Mucosa of stomach (tissue), 1 donor: ENCODE measurements at regions not wholly inside any gene's neighbourhood (a gene's known extent, or its start where the extent isn't known, plus 50 kb on each side); places are given as distances from the start of the nearest gene placed in this dataset.

Source experiments
- H3K27me3 ChIP-seq: one replicate; pipeline ENCODE4 v1.7.0; 2013; ENCODE audit warnings: mild to moderate bottlenecking, low read length; ENCODE audit not compliant: control insufficient read depth, insufficient read depth
- H3K36me3 ChIP-seq: one replicate; pipeline ENCODE4 v1.7.0; 2013; ENCODE audit warnings: low read length; ENCODE audit not compliant: control insufficient read depth, insufficient read depth
- H3K4me1 ChIP-seq: one replicate; pipeline ENCODE4 v1.7.0; 2013; ENCODE audit warnings: mild to moderate bottlenecking, low read length; ENCODE audit not compliant: control insufficient read depth, insufficient read depth
- H3K4me3 ChIP-seq: one replicate; pipeline ENCODE4 v1.7.0; 2013; ENCODE audit warnings: low read length
- H3K9ac ChIP-seq: one replicate; pipeline ENCODE4 v1.7.0; 2013; ENCODE audit warnings: mild to moderate bottlenecking, low read length, moderate library complexity
- H3K9me3 ChIP-seq: one replicate; pipeline ENCODE4 v1.7.0; 2013; ENCODE audit warnings: mild to moderate bottlenecking, low read length, moderate library complexity; ENCODE audit not compliant: control insufficient read depth
- donor health status: Pancreatic carcinoma.

DNA sequence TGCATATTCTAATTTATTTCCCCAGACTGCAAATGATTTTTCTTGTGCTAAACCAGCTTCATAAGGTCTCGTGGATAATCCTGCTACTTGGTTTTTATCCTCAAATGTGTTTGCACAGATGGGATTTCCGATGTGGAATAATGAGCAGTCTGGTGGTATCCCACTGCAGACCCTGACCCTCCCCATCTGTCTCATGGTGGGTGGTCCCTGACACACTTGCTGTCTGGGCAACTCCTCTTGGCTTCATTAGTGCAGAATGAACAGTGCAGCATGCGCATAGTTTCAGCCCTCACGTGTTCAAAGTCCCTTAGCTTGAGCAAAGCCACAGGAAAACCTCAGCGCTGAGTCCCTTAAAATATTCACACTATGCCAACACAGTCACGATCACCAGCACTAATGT is 996.5 kb downstream of the AACS start:
- no peaks in the 10 kb centered on the region for H3K27me3 ChIP-seq
- no peaks in the 10 kb centered on the region for H3K4me1 ChIP-seq

DNA sequence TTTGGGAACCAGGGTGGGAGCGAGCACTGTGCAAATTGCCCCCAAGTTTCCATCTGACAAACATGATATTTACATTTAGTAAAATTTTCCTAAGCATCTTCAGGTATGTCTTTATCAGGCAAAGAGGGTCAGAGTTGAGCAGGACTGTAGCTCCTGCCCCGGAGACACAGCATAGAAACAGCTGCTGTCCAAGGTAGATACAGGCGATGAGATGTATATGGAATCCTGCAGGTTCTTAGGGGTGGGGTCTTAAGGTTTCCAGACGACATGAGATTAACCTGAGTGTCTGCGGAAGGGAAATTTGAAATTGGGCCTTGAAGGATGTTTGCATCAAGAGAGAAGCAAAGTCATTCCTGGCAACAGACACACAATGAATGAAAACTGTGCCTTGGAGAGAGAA is 998.8 kb downstream of the AACS start:
- no peaks in the 10 kb centered on the region for H3K4me1 ChIP-seq
- no peak overlapping the region for H3K9ac ChIP-seq
- no peak overlapping the region for H3K4me3 ChIP-seq
- H3K27me3 ChIP-seq = no peaks in the 10 kb centered on the region
- no peaks in the 10 kb centered on the region for H3K36me3 ChIP-seq
- H3K9me3 ChIP-seq = no peaks in the 10 kb centered on the region

More for the DNA sequence above, 996.5 kb downstream of the AACS start:
- Histone ChIP-seq H3K36me3 (no peaks in the 10 kb centered on the region), H3K4me3 (no peak overlapping the region), H3K9ac (no peak overlapping the region), H3K9me3 (no peaks in the 10 kb centered on the region)

- Histone ChIP-seq H3K9me3 (no peaks in the 10 kb centered on the region), H3K27me3 (no peaks in the 10 kb centered on the region), H3K36me3 (no peaks in the 10 kb centered on the region), H3K4me1 (no peaks in the 10 kb centered on the region), H3K9ac (no peak overlapping the region), H3K4me3 (no peak overlapping the region)
Observed at GRCh38 chr12:126067626-126068329, 1002.5 kb downstream of the AACS start.

DNA sequence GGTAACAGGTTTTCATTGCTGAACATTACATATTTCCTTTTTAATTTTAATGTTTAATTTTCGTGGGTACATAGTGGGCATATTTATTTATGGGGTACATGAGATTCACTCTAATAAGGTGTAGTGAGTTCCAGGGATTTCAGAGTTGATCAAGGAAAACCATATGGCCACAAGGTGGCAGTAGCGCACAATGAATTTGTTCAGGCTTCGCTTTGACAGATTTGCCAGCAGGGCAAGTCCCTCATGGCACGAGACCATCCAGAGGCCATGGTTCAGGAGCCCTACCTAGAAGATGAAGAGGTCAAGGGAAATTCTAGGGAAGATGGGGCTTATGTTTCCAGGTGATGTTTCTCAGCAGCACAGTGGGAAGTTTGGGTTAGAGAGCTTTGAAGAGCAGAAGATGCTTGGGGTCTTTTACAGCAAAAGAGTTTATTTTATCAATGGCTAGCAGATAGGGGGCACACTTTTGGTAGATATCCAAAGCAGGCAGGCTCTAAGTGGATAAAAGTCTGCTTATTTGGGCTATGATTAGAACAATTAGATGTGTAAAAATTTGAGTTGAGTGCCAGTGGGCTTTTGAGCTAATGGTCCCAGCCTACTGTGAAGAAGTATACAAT is 1004.4 kb downstream of the AACS start:
- no peaks in the 10 kb centered on the region for H3K9me3 ChIP-seq
- H3K27me3 ChIP-seq = no peaks in the 10 kb centered on the region
- H3K4me1 ChIP-seq = no peaks in the 10 kb centered on the region
- H3K4me3 ChIP-seq = no peak overlapping the region
- H3K36me3 ChIP-seq = no peaks in the 10 kb centered on the region
- H3K9ac ChIP-seq = no peak overlapping the region

DNA sequence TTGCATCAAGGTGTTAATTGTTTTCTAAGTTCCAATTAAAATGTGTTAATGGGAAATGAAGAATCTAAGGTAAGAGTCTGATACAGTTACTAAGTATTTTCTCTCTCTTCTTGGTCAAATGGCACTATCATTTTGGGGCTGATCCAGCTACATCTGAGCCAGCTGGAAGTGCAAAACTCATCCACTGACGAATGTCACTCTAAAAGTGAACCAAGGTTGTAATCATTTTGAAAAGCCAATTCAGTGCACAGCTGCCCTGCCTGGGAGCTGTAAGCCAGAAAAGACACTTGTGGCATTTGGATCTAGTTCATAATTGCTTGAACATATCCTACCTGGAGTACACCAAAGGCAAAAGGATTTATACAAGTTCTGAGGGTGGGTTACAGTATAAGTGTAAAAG is 1011.3 kb downstream of the AACS start:
- Histone ChIP-seq H3K9ac (no peak overlapping the region), H3K4me3 (no peak overlapping the region), H3K4me1 (no peaks in the 10 kb centered on the region), H3K36me3 (no peaks in the 10 kb centered on the region), H3K9me3 (no peaks in the 10 kb centered on the region), H3K27me3 (no peaks in the 10 kb centered on the region)

- no peaks in the 10 kb centered on the region for H3K36me3 ChIP-seq
- no peak overlapping the region for H3K9ac ChIP-seq
- no peaks in the 10 kb centered on the region for H3K9me3 ChIP-seq
- no peaks in the 10 kb centered on the region for H3K4me1 ChIP-seq
- H3K27me3 ChIP-seq = no peaks in the 10 kb centered on the region
- H3K4me3 ChIP-seq = no peak overlapping the region
Observed at GRCh38 chr12:126083926-126084325, 1018.7 kb downstream of the AACS start.

GRCh38 chr12:126084480-126084879 is 1019.2 kb downstream of the AACS start:
- no peaks in the 10 kb centered on the region for H3K4me1 ChIP-seq
- no peak overlapping the region for H3K9ac ChIP-seq
- no peaks in the 10 kb centered on the region for H3K27me3 ChIP-seq
- H3K4me3 ChIP-seq = no peak overlapping the region
- H3K36me3 ChIP-seq = no peaks in the 10 kb centered on the region
- H3K9me3 ChIP-seq = no peaks in the 10 kb centered on the region

DNA sequence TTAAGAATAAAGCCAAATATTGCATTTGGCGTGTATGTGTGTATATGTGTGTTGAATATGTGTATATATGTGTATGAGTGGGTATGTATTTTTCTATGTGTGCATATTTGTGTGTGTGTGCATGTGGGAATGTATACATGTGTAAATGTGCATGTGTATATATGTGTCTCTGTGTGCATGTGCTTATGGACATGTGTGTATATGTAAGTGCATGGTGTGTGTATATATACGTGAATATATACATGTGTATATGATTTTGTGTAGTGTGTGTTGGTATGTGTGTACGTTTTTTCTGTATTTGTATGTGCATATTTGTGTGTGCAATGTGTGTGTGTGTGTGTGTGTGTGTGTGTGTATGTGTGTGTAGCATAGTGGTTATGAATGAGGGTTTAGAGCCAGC is 1021.0 kb downstream of the AACS start:
- no peak overlapping the region for H3K4me3 ChIP-seq

DNA sequence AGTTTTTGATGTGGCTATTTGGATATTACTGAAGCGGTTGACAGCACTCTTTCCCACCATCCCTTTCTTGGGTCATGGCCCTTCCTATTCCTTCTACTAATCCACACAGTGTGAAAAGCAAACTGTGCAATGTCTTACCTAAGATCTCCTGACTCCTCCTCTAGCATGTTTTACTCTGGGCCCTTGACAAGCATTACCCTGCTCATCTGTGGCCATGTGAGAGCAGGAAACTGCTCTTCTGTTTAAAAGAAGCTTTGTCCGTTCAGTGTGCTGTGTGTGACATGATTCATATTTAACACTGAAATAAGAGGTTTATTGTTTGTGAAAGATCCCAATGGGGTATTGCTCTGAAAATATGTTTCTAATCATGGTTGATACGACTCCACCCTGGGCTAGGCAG is 1022.5 kb downstream of the AACS start:
- H3K4me3 ChIP-seq = no peak overlapping the region
- H3K9me3 ChIP-seq = no peaks in the 10 kb centered on the region
- H3K27me3 ChIP-seq = no peaks in the 10 kb centered on the region
- no peaks in the 10 kb centered on the region for H3K4me1 ChIP-seq
- no peaks in the 10 kb centered on the region for H3K36me3 ChIP-seq
- no peak overlapping the region for H3K9ac ChIP-seq

More for the DNA sequence above, 1021.0 kb downstream of the AACS start:
- H3K27me3 ChIP-seq = no peaks in the 10 kb centered on the region
- no peak overlapping the region for H3K9ac ChIP-seq
- H3K36me3 ChIP-seq = no peaks in the 10 kb centered on the region
- H3K9me3 ChIP-seq = no peaks in the 10 kb centered on the region
- no peaks in the 10 kb centered on the region for H3K4me1 ChIP-seq

DNA sequence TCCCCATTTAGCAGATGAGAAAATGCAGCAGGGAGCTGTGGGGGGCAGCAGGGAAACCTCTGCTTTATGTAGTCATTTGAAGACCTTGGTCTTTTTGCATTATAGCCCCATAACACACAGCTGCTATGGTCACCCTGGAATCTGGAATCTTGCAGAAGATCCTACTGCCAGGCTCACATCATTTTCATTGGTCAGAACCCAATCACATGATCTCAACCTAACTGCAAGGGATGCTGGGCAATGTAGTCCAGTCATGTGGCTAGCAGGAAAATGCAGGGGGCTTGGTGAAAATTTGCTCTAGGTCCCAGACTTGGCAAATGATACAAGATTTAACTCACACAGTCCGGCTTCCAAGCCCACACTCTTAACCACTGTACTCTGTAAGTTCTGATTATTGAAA is 1028.7 kb downstream of the AACS start:
- Histone ChIP-seq H3K9ac (no peak overlapping the region), H3K36me3 (no peaks in the 10 kb centered on the region), H3K4me3 (no peak overlapping the region), H3K4me1 (no peaks in the 10 kb centered on the region), H3K9me3 (no peaks in the 10 kb centered on the region), H3K27me3 (no peaks in the 10 kb centered on the region)

- Histone ChIP-seq H3K9ac (no peak overlapping the region), H3K9me3 (no peaks in the 10 kb centered on the region), H3K36me3 (no peaks in the 10 kb centered on the region), H3K4me3 (no peak overlapping the region), H3K4me1 (no peaks in the 10 kb centered on the region), H3K27me3 (no peaks in the 10 kb centered on the region)
Observed at GRCh38 chr12:126095748-126096510, 1030.7 kb downstream of the AACS start.

- H3K4me1 ChIP-seq = no peaks in the 10 kb centered on the region
- no peak overlapping the region for H3K9ac ChIP-seq
- no peaks in the 10 kb centered on the region for H3K36me3 ChIP-seq
- H3K4me3 ChIP-seq = no peak overlapping the region
- H3K9me3 ChIP-seq = no peaks in the 10 kb centered on the region
- H3K27me3 ChIP-seq = no peaks in the 10 kb centered on the region
Observed at GRCh38 chr12:126106706-126107105, 1041.5 kb downstream of the AACS start.
